Superior temporal gyrus (tissue), 1 donor: ENCODE measurements at regions not wholly inside any gene's neighbourhood (a gene's known extent, or its start where the extent isn't known, plus 50 kb on each side); places are given as distances from the start of the nearest gene placed in this dataset.

ENCODE experiments used
- DNase-seq: peaks from one replicate; pipeline ENCODE4 v3.0.0-alpha.2; 2016; ENCODE audit errors: extremely low spot score

GRCh38 chr13:111555903-111556302, 235.5 kb downstream of the TEX29 start:
- no peak for DNase-seq

- no peak for DNase-seq
Observed at GRCh38 chr13:111556496-111556895, 236.1 kb downstream of the TEX29 start.

GRCh38 chr13:111557921-111558699, 237.7 kb downstream of the TEX29 start:
- no peak for DNase-seq

- no peak for DNase-seq
Observed at GRCh38 chr13:111558700-111559088, 238.3 kb downstream of the TEX29 start.

GRCh38 chr13:111559612-111560403, 239.4 kb downstream of the TEX29 start:
- no peak for DNase-seq

- DNase-seq, result no peak
Observed at GRCh38 chr13:111561091-111561781, 240.8 kb downstream of the TEX29 start.

GRCh38 chr13:111562716-111563115, 242.3 kb downstream of the TEX29 start:
- no peak for DNase-seq

- DNase-seq, result no peak
Observed at GRCh38 chr13:111564606-111565005, 244.2 kb downstream of the TEX29 start.

GRCh38 chr13:111565400-111565799, 245.0 kb downstream of the TEX29 start:
- no peak for DNase-seq

GRCh38 chr13:111566567-111566966, 246.1 kb downstream of the TEX29 start:
- DNase-seq, result no peak

GRCh38 chr13:111567637-111568036, 247.2 kb downstream of the TEX29 start:
- DNase-seq, result no peak

GRCh38 chr13:111568290-111568689, 247.8 kb downstream of the TEX29 start:
- no peak for DNase-seq

GRCh38 chr13:111570911-111571310, 250.5 kb downstream of the TEX29 start:
- DNase-seq, result no peak

- no peak for DNase-seq
Observed at GRCh38 chr13:111572956-111573761, 252.7 kb downstream of the TEX29 start.

GRCh38 chr13:111573801-111574200, 253.4 kb downstream of the TEX29 start:
- no peak for DNase-seq

- no peak for DNase-seq
Observed at GRCh38 chr13:111575276-111575675, 254.8 kb downstream of the TEX29 start.

- DNase-seq, result no peak
Observed at GRCh38 chr13:111575719-111576118, 255.3 kb downstream of the TEX29 start.

GRCh38 chr13:111577208-111577828, 256.9 kb downstream of the TEX29 start:
- no peak for DNase-seq

- DNase-seq, result no peak
Observed at GRCh38 chr13:111577956-111578605, 257.6 kb downstream of the TEX29 start.

- DNase-seq, result no peak
Observed at GRCh38 chr13:111584101-111584672, 263.7 kb downstream of the TEX29 start.
